ENCODE measurements at regions not wholly inside any gene's neighbourhood (a gene's known extent, or its start where the extent isn't known, plus 50 kb on each side); places are given as distances from the start of the nearest gene placed in this dataset.

- H3K9me3 ChIP-seq (ENCODE audit: control insufficient read depth, insufficient read depth, low read length) = peaks cover 2% of the 10 kb centered on the region; the same call in 1 of the 2 replicates
These were observed 446.0 kb upstream of the SEMA3A start for GRCh38 chr7:84640637-84641036.

DNA sequence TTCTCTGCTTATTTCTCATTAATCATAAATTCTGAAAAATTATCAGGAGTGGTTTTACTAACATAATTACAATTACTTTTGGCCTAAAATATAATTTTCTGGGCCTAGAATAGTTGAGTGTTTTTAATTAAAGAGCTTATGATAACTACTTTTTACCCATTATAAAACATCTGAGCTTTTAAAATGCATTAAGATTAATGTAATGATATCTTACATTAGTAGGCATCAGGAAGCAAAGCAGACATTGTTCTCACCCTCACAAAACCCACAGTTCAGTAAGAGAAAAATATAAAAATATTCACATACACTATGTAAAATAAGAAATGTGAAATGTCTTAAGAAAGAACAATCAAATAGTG is 443.7 kb upstream of the SEMA3A start:
- Histone ChIP-seq H3K27ac (ENCODE audit: low read depth, low read length) (no peak overlapping the region), H3K4me3 (ENCODE audit: low read depth, low read length) (no peak overlapping the region), H3K9me3 (ENCODE audit: control insufficient read depth, insufficient read depth, low read length) (peaks cover 2% of the 10 kb centered on the region; the same call in 1 of the 2 replicates), H3K27me3 (ENCODE audit: control insufficient read depth, insufficient read depth, low read length) (no peaks in the 10 kb centered on the region)
- no peak for DNase-seq (ENCODE audit: low read depth, low spot score)
- ChIA-PET POLR2A (interaction anchor here (0.5 to 1.1 kb wide), 2 partner anchors 9 kb away, joined by 7 to 10 read pairs; no protein-coding TSS in a partner anchor), CTCF (interaction anchor here (1.9 kb wide), 1 partner anchor 9 kb away, joined by 5 read pairs; no protein-coding TSS in a partner anchor)
- TF ChIP-seq CTCF (IDR thresholded peaks at IDR 0.05; ENCODE audit: low read depth, low read length) = no peak

More at GRCh38 chr7:84640637-84641036, 446.0 kb upstream of the SEMA3A start:
- no peak for DNase-seq (ENCODE audit: low read depth, low spot score)
- no peak overlapping the region for H3K4me3 ChIP-seq (ENCODE audit: low read depth, low read length)
- no peak for TF ChIP-seq CTCF (IDR thresholded peaks at IDR 0.05; ENCODE audit: low read depth, low read length)
- ChIA-PET POLR2A (no interaction called here), CTCF (no interaction called here)
- H3K27ac ChIP-seq (ENCODE audit: low read depth, low read length) = no peak overlapping the region
- H3K27me3 ChIP-seq (ENCODE audit: control insufficient read depth, insufficient read depth, low read length) = no peaks in the 10 kb centered on the region

- ChIA-PET POLR2A (interaction anchor here (0.5 to 1.1 kb wide), 2 partner anchors 9 to 10 kb away, joined by 7 to 10 read pairs; no protein-coding TSS in a partner anchor), CTCF (interaction anchor here (1.9 kb wide), 1 partner anchor 10 kb away, joined by 5 read pairs; no protein-coding TSS in a partner anchor)
- peaks cover 6% of the 10 kb centered on the region; the same call in 1 of the 2 replicates for H3K9me3 ChIP-seq (ENCODE audit: control insufficient read depth, insufficient read depth, low read length)
- no peaks in the 10 kb centered on the region for H3K27me3 ChIP-seq (ENCODE audit: control insufficient read depth, insufficient read depth, low read length)
- DNase-seq (ENCODE audit: low read depth, low spot score) = peak; percentile 60
- no peak for TF ChIP-seq CTCF (IDR thresholded peaks at IDR 0.05; ENCODE audit: low read depth, low read length)
- no peak overlapping the region for H3K4me3 ChIP-seq (ENCODE audit: low read depth, low read length)
- H3K27ac ChIP-seq (ENCODE audit: low read depth, low read length) = peak overlapping the region; percentile 84
These were observed 443.2 kb upstream of the SEMA3A start for GRCh38 chr7:84637568-84638338.

DNA sequence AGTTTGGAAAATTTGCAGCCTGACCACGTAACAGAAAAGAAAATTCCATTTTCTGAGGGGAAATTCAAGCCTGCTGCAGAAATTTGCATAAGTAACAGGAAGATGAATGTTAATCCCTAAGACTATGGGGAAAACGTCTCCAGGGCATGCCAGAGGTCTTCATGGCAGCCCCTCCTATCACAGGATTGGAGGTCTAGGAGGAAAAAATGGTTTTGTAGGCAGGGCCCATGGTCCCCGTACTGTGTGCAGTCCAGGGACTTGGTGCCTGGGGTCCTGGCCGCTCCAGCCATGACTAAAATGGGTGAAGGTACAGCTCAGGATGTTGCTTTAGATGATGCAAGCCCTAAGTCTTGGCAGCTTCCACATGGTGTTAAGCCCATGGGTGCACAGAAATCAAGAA is 437.3 kb upstream of the SEMA3A start:
- Histone ChIP-seq H3K9me3 (ENCODE audit: control insufficient read depth, insufficient read depth, low read length) (peaks cover 13% of the 10 kb centered on the region), H3K4me3 (ENCODE audit: low read depth, low read length) (no peak overlapping the region), H3K27ac (ENCODE audit: low read depth, low read length) (no peak overlapping the region), H3K27me3 (ENCODE audit: control insufficient read depth, insufficient read depth, low read length) (no peaks in the 10 kb centered on the region)
- DNase-seq (ENCODE audit: low read depth, low spot score) = no peak
- TF ChIP-seq CTCF (IDR thresholded peaks at IDR 0.05; ENCODE audit: low read depth, low read length) = no peak
- POLR2A ChIA-PET = no interaction called here
- CTCF ChIA-PET = no interaction called here

GRCh38 chr7:84629640-84630318 is 435.2 kb upstream of the SEMA3A start:
- TF ChIP-seq CTCF (IDR thresholded peaks at IDR 0.05; ENCODE audit: low read depth, low read length) = no peak
- ChIA-PET POLR2A (no interaction called here), CTCF (no interaction called here)
- Histone ChIP-seq H3K4me3 (ENCODE audit: low read depth, low read length) (no peak overlapping the region), H3K27ac (ENCODE audit: low read depth, low read length) (no peak overlapping the region), H3K27me3 (ENCODE audit: control insufficient read depth, insufficient read depth, low read length) (no peaks in the 10 kb centered on the region), H3K9me3 (ENCODE audit: control insufficient read depth, insufficient read depth, low read length) (peaks cover 10% of the 10 kb centered on the region)
- DNase-seq (ENCODE audit: low read depth, low spot score) = no peak

Data from AG04450 (cell line).